Ectodermal cell (in vitro differentiated cells): ENCODE measurements at regions not wholly inside any gene's neighbourhood (a gene's known extent, or its start where the extent isn't known, plus 50 kb on each side); places are given as distances from the start of the nearest gene placed in this dataset.

Experiments
- H3K27ac ChIP-seq: 2 replicates; pipeline ENCODE4 v1.7.0; 2013; ENCODE audit warnings: mild to moderate bottlenecking, low read depth, low read length; ENCODE audit not compliant: insufficient read depth, poor library complexity, severe bottlenecking
- H3K27me3 ChIP-seq: 2 replicates; pipeline ENCODE4 v1.7.0; 2013; ENCODE audit warnings: mild to moderate bottlenecking, low read length; ENCODE audit not compliant: insufficient read depth, control insufficient read depth, poor library complexity, severe bottlenecking
- H3K36me3 ChIP-seq: one replicate; pipeline ENCODE4 v1.7.0; 2013; ENCODE audit warnings: low read length; ENCODE audit not compliant: control insufficient read depth, insufficient read depth
- H3K4me1 ChIP-seq: one replicate; pipeline ENCODE4 v1.7.0; 2013; ENCODE audit warnings: low read length; ENCODE audit not compliant: control insufficient read depth, insufficient read depth
- H3K4me3 ChIP-seq: 2 replicates; pipeline ENCODE4 v1.7.0; 2013; ENCODE audit warnings: low read depth, low read length, control low read depth; ENCODE audit not compliant: insufficient read depth
- H3K9me3 ChIP-seq: 2 replicates; pipeline ENCODE4 v1.7.0; 2013; ENCODE audit warnings: mild to moderate bottlenecking, low read length, moderate library complexity; ENCODE audit not compliant: control insufficient read depth
- WGBS, 2 experiments: methylation state at CpG; one replicate each; pipeline ENCODE4 v1.1.7; 2013; ENCODE audit warnings: missing lambda C conversion rate in 2 of 2; 5-methylcytosine and 5-hydroxymethylcytosine counted together

DNA sequence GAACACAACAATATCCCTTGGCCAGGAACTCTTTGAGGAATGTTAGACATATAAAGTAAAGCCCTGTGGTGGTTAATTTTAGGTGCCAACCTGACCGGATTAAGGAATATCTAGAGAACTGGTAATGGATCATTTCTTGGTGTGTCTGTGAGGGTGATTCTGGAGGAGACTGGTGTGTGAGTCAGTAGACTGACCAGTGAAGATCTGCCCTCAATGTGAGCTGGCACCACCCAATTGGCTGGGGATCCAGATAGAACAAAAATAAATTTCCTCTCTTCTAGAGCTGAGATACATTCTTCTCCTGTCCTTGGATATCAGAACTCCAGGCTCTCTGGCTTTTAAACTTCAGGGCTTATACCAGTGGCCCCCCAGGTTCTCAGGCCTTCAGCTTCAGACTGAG lies 56.2 kb upstream of the TNPO1 start:
- 90 to 96% methylated on average over 1 of the region's 1 CpG for WGBS, 2 experiments
- Histone ChIP-seq H3K27ac (no peak overlapping the region), H3K9me3 (no peaks in the 10 kb centered on the region)

DNA sequence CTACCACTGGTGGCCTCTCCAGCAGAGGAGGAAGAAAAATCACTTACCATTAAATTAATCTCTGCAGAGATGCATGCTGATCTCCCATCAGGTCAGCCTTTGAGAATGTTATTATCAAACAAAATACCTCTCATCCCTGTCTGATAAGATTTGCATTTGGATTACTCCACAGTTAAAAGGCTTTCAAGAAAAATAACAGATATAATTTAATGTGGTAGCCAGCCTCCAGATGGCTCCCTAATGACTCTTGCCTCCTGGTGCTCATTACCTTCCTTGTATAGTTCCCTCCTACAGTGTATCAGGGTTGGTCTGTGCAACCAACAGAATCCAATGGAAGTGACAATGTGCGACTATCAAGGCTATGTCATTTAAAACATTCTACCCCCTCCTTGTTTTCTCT lies 63.6 kb upstream of the TNPO1 start:
- Histone ChIP-seq H3K9me3 (no peaks in the 10 kb centered on the region), H3K27me3 (no peaks in the 10 kb centered on the region), H3K4me3 (no peak overlapping the region), H3K36me3 (no peaks in the 10 kb centered on the region), H3K4me1 (no peaks in the 10 kb centered on the region), H3K27ac (no peak overlapping the region)
- 96 to 100% methylated on average over 1 of the region's 1 CpG for WGBS, 2 experiments

More for the DNA sequence above, 56.2 kb upstream of the TNPO1 start:
- Histone ChIP-seq H3K4me3 (no peak overlapping the region), H3K27me3 (no peaks in the 10 kb centered on the region), H3K4me1 (no peaks in the 10 kb centered on the region), H3K36me3 (no peaks in the 10 kb centered on the region)

GRCh38 chr5:72749362-72749997 lies 67.0 kb upstream of the TNPO1 start:
- no peak overlapping the region for H3K4me3 ChIP-seq
- no peaks in the 10 kb centered on the region for H3K9me3 ChIP-seq
- H3K4me1 ChIP-seq, result no peaks in the 10 kb centered on the region
- no peak overlapping the region for H3K27ac ChIP-seq
- no peaks in the 10 kb centered on the region for H3K36me3 ChIP-seq
- 85 to 89% methylated on average over 12 of the region's 12 CpGs for WGBS, 2 experiments
- H3K27me3 ChIP-seq, result no peaks in the 10 kb centered on the region

- Histone ChIP-seq H3K27ac (no peak overlapping the region), H3K9me3 (no peaks in the 10 kb centered on the region), H3K4me1 (no peaks in the 10 kb centered on the region), H3K27me3 (no peaks in the 10 kb centered on the region), H3K4me3 (no peak overlapping the region), H3K36me3 (no peaks in the 10 kb centered on the region)
- WGBS, 2 experiments, result 100% methylated on average over 1 of the region's 1 CpG
Observed at GRCh38 chr5:72747826-72748225, 68.6 kb upstream of the TNPO1 start.

GRCh38 chr5:72746736-72747135 lies 69.7 kb upstream of the TNPO1 start:
- WGBS, 2 experiments, result 90 to 96% methylated on average over 5 of the region's 5 CpGs
- H3K9me3 ChIP-seq, result no peaks in the 10 kb centered on the region
- H3K27me3 ChIP-seq, result no peaks in the 10 kb centered on the region
- no peaks in the 10 kb centered on the region for H3K36me3 ChIP-seq
- no peak overlapping the region for H3K4me3 ChIP-seq
- H3K27ac ChIP-seq, result no peak overlapping the region
- no peaks in the 10 kb centered on the region for H3K4me1 ChIP-seq

DNA sequence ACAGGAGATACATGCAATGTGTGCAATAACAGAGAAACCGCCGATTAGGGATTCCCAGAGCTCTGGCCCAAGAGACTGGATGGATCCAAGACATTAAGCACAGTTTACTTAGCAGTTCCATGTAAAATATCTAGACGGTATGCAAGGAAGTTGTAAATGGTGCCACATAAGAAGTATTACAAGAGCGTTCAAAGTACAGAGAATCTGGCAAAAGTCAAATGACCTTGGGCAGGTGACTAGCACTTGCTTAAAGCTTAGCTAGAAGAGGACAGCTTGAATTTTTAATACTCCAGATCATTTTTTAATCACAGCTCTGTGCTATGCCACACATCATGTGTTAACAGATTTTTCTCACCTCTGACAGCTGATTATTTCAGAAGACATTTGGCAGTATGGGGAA lies 72.3 kb upstream of the TNPO1 start:
- Histone ChIP-seq H3K27me3 (no peaks in the 10 kb centered on the region), H3K9me3 (no peaks in the 10 kb centered on the region), H3K4me1 (no peaks in the 10 kb centered on the region), H3K36me3 (no peaks in the 10 kb centered on the region), H3K4me3 (no peak overlapping the region), H3K27ac (no peak overlapping the region)
- WGBS, 2 experiments, result 90 to 98% methylated on average over 4 of the region's 4 CpGs

- no peaks in the 10 kb centered on the region for H3K36me3 ChIP-seq
- no peaks in the 10 kb centered on the region for H3K9me3 ChIP-seq
- H3K4me3 ChIP-seq, result no peak overlapping the region
- no peaks in the 10 kb centered on the region for H3K27me3 ChIP-seq
- H3K4me1 ChIP-seq, result no peaks in the 10 kb centered on the region
- no peak overlapping the region for H3K27ac ChIP-seq
Observed at GRCh38 chr5:72741805-72742204, 74.7 kb upstream of the TNPO1 start.

DNA sequence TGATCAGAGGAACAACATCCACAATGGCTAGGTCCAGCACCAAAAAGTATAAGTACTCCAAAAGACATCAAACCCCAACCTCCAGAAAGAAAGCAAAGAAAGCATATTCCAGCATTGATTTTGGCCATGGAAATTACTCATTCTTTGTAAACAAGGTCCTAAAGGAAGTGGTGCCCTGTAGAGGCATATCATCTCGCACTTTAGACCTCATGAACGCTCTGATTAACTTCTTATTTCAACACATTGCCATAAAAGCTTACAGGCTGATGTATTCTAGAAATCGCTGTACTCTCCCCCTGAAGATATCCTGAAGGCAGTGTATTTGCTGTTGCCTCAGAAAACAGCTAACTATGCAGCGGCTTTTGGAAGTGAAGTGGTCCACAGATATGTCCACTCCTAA lies 82.7 kb upstream of the TNPO1 start:
- 92 to 93% methylated on average over 4 of the region's 4 CpGs for WGBS, 2 experiments
- H3K27ac ChIP-seq, result no peak overlapping the region
- no peaks in the 10 kb centered on the region for H3K4me1 ChIP-seq
- no peak overlapping the region for H3K4me3 ChIP-seq
- H3K9me3 ChIP-seq, result no peaks in the 10 kb centered on the region
- no peaks in the 10 kb centered on the region for H3K27me3 ChIP-seq
- no peaks in the 10 kb centered on the region for H3K36me3 ChIP-seq

- Histone ChIP-seq H3K4me3 (no peak overlapping the region), H3K36me3 (no peaks in the 10 kb centered on the region), H3K9me3 (peaks cover 2% of the 10 kb centered on the region), H3K27me3 (no peaks in the 10 kb centered on the region), H3K4me1 (no peaks in the 10 kb centered on the region), H3K27ac (no peak overlapping the region)
Observed at GRCh38 chr5:72723581-72723980, 92.9 kb upstream of the TNPO1 start.

- H3K4me3 ChIP-seq, result no peak overlapping the region
- no peak overlapping the region for H3K27ac ChIP-seq
- H3K36me3 ChIP-seq, result no peaks in the 10 kb centered on the region
- no peaks in the 10 kb centered on the region for H3K4me1 ChIP-seq
- peaks cover 2% of the 10 kb centered on the region for H3K9me3 ChIP-seq
- H3K27me3 ChIP-seq, result no peaks in the 10 kb centered on the region
- 96 to 97% methylated on average over 3 to 5 of the region's 5 CpGs for WGBS, 2 experiments
Observed at GRCh38 chr5:72722792-72723452, 93.5 kb upstream of the TNPO1 start.
